Neural crest cell (in vitro differentiated cells): ENCODE measurements at regions not wholly inside any gene's neighbourhood (a gene's known extent, or its start where the extent isn't known, plus 50 kb on each side); places are given as distances from the start of the nearest gene placed in this dataset.
"Not testable (repeated sequence)": the region's sequence is repeated elsewhere in the genome, so short reads cannot be mapped to it uniquely, and the experiment has no call there.

Experiments
- DNase-seq: peaks from one replicate; pipeline ENCODE4 v3.0.0; 2021; ENCODE audit warnings: low read depth, mixed read lengths, low spot score
- H3K27ac Mint-ChIP-seq: one replicate; pipeline ENCODE4 v1.8.0; 2021; ENCODE audit warnings: mild to moderate bottlenecking, mixed read lengths; ENCODE audit not compliant: unreplicated experiment
- H3K27me3 Mint-ChIP-seq: 2 replicates; pipeline ENCODE4 v1.8.0; 2021; ENCODE audit warnings: low read depth, mild to moderate bottlenecking, mixed read lengths
- H3K36me3 Mint-ChIP-seq: 2 replicates; pipeline ENCODE4 v1.8.0; 2021; ENCODE audit warnings: low read depth, mild to moderate bottlenecking, mixed read lengths
- H3K4me1 Mint-ChIP-seq: 2 replicates; pipeline ENCODE4 v1.8.0; 2021; ENCODE audit warnings: mixed read lengths
- H3K4me3 Mint-ChIP-seq: one replicate; pipeline ENCODE4 v1.8.0; 2021; ENCODE audit warnings: mild to moderate bottlenecking, mixed read lengths
- H3K9me3 Mint-ChIP-seq: 2 replicates; pipeline ENCODE4 v1.8.0; 2021; ENCODE audit warnings: mixed read lengths
- CTCF ChIP-seq: fragments of 200-600 bp; sonication (generic); conservative IDR thresholded peaks from 2 replicates; pipeline ENCODE4 v1.5.0; 2021; ENCODE audit warnings: antibody characterized with exemption, mild to moderate bottlenecking

GRCh38 chr20:22729180-22729579 lies 144.8 kb upstream of the FOXA2 start:
- Mint-ChIP-seq H3K27me3 (peaks cover 12% of the 10 kb centered on the region), H3K27ac (no peak overlapping the region), H3K9me3 (no peaks in the 10 kb centered on the region), H3K4me1 (no peaks in the 10 kb centered on the region), H3K36me3 (no peaks in the 10 kb centered on the region), H3K4me3 (no peak overlapping the region)
- no peak for TF ChIP-seq CTCF
- DNase-seq, result no peak

GRCh38 chr20:22729616-22730236 lies 145.4 kb upstream of the FOXA2 start:
- no peaks in the 10 kb centered on the region for H3K4me1 Mint-ChIP-seq
- DNase-seq, result no peak
- H3K4me3 Mint-ChIP-seq, result no peak overlapping the region
- H3K36me3 Mint-ChIP-seq, result no peaks in the 10 kb centered on the region
- no peak overlapping the region for H3K27ac Mint-ChIP-seq
- peaks cover 12% of the 10 kb centered on the region for H3K27me3 Mint-ChIP-seq
- no peaks in the 10 kb centered on the region for H3K9me3 Mint-ChIP-seq
- no peak for TF ChIP-seq CTCF

GRCh38 chr20:22732751-22733150 lies 148.4 kb upstream of the FOXA2 start:
- TF ChIP-seq CTCF, result no peak
- peaks cover 23% of the 10 kb centered on the region for H3K27me3 Mint-ChIP-seq
- H3K27ac Mint-ChIP-seq, result no peak overlapping the region
- H3K4me1 Mint-ChIP-seq, result no peaks in the 10 kb centered on the region
- H3K9me3 Mint-ChIP-seq, result peaks cover 2% of the 10 kb centered on the region
- no peak for DNase-seq
- no peak overlapping the region for H3K4me3 Mint-ChIP-seq
- H3K36me3 Mint-ChIP-seq, result no peaks in the 10 kb centered on the region

DNA sequence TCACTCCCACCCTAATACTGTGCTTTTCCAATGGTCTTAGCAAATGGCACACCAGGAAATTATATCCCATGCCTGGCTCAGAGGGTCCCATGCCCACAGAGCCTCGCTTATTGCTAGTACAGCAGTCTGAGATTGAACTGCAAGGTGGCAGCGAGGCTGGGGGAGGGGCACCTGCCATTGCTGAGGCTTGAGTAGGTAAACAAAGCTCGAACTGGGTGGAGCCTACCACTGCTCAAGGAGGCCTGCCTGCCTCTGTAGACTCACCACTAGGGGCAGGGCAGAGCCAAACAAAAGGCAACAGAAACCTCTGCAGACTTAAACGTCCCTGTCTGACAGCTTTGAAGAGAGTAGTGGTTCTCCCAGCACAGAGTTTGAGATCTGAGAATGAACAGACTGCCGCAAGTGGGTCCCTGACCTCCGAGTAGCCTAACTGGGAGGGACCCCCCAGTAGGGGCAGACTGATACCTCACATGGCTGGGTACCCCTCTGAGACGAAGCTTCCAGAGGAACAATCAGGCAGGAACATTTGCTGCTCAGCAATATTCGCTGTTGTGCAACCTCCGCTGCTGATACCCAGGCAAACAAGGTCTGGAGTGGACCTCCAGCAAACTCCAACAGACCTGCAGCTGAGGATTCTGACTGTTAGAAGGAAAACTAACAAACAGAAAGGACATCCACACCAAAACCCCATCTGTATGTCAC lies 150.7 kb upstream of the FOXA2 start:
- not testable (repeated sequence) for H3K9me3 Mint-ChIP-seq, H3K27ac Mint-ChIP-seq, H3K4me1 Mint-ChIP-seq, H3K36me3 Mint-ChIP-seq, H3K4me3 Mint-ChIP-seq
- peak; percentile 59 for TF ChIP-seq CTCF
- H3K27me3 Mint-ChIP-seq, result peaks cover 25% of the 10 kb centered on the region
- DNase-seq, result peak; percentile 26

DNA sequence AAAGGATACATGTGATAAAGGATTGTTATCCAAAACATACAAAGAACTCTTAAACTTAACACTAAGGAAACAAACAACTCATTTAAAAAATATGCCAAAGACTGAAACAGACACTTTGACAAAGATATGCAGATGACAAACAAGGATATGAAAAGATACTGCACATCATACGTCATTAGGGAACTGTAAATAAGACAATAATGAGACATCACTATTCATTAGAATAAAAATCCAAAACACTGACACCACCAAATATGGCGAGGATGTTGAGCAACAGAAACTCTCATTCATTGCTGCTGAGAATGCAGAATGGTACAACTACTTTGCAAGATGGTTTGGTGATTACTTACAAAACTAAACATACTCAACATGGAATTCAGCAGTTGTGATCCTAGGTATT lies 156.5 kb upstream of the FOXA2 start:
- no peak overlapping the region for H3K4me3 Mint-ChIP-seq
- H3K4me1 Mint-ChIP-seq, result no peaks in the 10 kb centered on the region
- H3K36me3 Mint-ChIP-seq, result no peaks in the 10 kb centered on the region
- TF ChIP-seq CTCF, result no peak
- no peak for DNase-seq
- H3K27me3 Mint-ChIP-seq, result peaks cover 21% of the 10 kb centered on the region
- H3K9me3 Mint-ChIP-seq, result peaks cover 6% of the 10 kb centered on the region
- H3K27ac Mint-ChIP-seq, result no peak overlapping the region
